Fibroblast of lung (primary cell): ENCODE measurements at regions not wholly inside any gene's neighbourhood (a gene's known extent, or its start where the extent isn't known, plus 50 kb on each side); places are given as distances from the start of the nearest gene placed in this dataset.
"Not testable (repeated sequence)": the region's sequence is repeated elsewhere in the genome, so short reads cannot be mapped to it uniquely, and the experiment has no call there.

Experiments used
- DNase-seq, 2 donors: peaks; one replicate each; pipeline versions ENCODE4 v3.0.0 to v3.0.0-alpha.2; 2010; ENCODE audit warnings: low read depth in 2 of 2
- H2AFZ ChIP-seq: 2 replicates; pipeline ENCODE4 v1.5.1; 2012; ENCODE audit warnings: low read length, control low read depth, inconsistent platforms
- H3K27ac ChIP-seq: 2 replicates; pipeline ENCODE4 v1.5.1; 2011; ENCODE audit warnings: low read length, control low read depth; ENCODE audit not compliant: insufficient read depth
- H3K27me3 ChIP-seq: 2 replicates; pipeline ENCODE4 v1.5.1; 2011; ENCODE audit warnings: mild to moderate bottlenecking, low read length; ENCODE audit not compliant: control insufficient read depth, insufficient read depth
- H3K36me3 ChIP-seq: 2 replicates; pipeline ENCODE4 v1.5.1; 2011; ENCODE audit warnings: low read length; ENCODE audit not compliant: control insufficient read depth, insufficient read depth
- H3K4me1 ChIP-seq: 2 replicates; pipeline ENCODE4 v1.5.1; 2011; ENCODE audit warnings: low read length; ENCODE audit not compliant: control insufficient read depth, insufficient read depth; ENCODE audit errors: extremely low read depth
- H3K4me2 ChIP-seq: 2 replicates; pipeline ENCODE4 v1.5.1; 2011; ENCODE audit warnings: low read length, control low read depth; ENCODE audit not compliant: insufficient read depth; ENCODE audit errors: extremely low read depth
- H3K4me3 ChIP-seq, 4 experiments: fragments of 200-600 bp in 1 of 4; sonication (generic) in 1 of 4; replicated peaks in 1 of 4; 2 replicates each; pipeline ENCODE4 v1.5.1; 2011 to 2016; ENCODE audit warnings: low read length in 4 of 4, low read depth in 3 of 4, mild to moderate bottlenecking in 3 of 4, control low read depth in 2 of 4, inconsistent platforms in 1 of 4, mixed read lengths in 1 of 4; ENCODE audit not compliant: insufficient read depth in 1 of 4; ENCODE audit errors: control extremely low read depth in 1 of 4
- H3K79me2 ChIP-seq: 2 replicates; pipeline ENCODE4 v1.5.1; 2012; ENCODE audit warnings: mild to moderate bottlenecking, low read length, inconsistent platforms; ENCODE audit not compliant: control insufficient read depth, insufficient read depth
- H3K9ac ChIP-seq: 2 replicates; pipeline ENCODE4 v1.5.1; 2011; ENCODE audit warnings: mild to moderate bottlenecking, low read length, control low read depth; ENCODE audit not compliant: insufficient read depth
- H3K9me3 ChIP-seq: 2 replicates; pipeline ENCODE4 v1.5.1; 2012; ENCODE audit warnings: low read depth, low read length; ENCODE audit not compliant: control insufficient read depth, insufficient read depth
- H4K20me1 ChIP-seq: 2 replicates; pipeline ENCODE4 v1.5.1; 2011; ENCODE audit warnings: low read length; ENCODE audit not compliant: control insufficient read depth, insufficient read depth; ENCODE audit errors: extremely low read depth
- EZH2 ChIP-seq: IDR thresholded peaks from 2 replicates; pipeline ENCODE4 v1.5.1; 2012; ENCODE audit warnings: low read length, control low read depth, mild to moderate bottlenecking; ENCODE audit errors: missing control alignments
- TF ChIP-seq, protein P1 (sequence below), 2 donors: IDR thresholded peaks in 1 of 2; conservative IDR thresholded peaks in 1 of 2; 1 replicate in 1 of 2; 2 replicates in 1 of 2; pipeline ENCODE4 v1.5.1; 2011 to 2012; ENCODE audit warnings: low read length in 2 of 2, control low read depth in 1 of 2, inconsistent platforms in 1 of 2, low read depth in 1 of 2, mild to moderate bottlenecking in 1 of 2

DNA sequence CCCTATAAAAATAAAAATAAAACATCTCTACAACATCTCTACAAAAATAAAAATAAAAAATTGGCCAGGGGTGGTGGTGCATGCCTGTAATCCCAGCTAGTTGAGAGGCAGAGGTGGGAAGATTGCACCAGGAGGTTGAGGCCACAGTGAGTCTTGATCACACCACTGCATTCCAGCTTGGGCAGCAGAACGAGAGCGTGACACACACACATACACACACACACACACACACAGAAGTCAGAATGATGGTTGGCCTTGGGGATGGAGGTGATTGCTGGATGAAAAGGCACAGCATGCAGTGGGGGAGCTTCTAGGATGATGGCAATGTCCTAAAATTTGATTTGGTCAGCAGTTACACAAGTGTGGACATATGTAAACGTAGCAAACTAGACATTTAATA, 69.7 kb upstream of the SOD1 start:
- Histone ChIP-seq H3K27me3 (no peaks in the 10 kb centered on the region), H3K36me3 (no peaks in the 10 kb centered on the region), H4K20me1 (no peaks in the 10 kb centered on the region), H3K4me1 (no peaks in the 10 kb centered on the region), H3K4me2 (no peak overlapping the region), H3K4me3 (no peak overlapping the region), H3K27ac (no peak overlapping the region), H3K9me3 (no peaks in the 10 kb centered on the region), H2AFZ (no peak overlapping the region), H3K79me2 (no peaks in the 10 kb centered on the region), H3K9ac (no peak overlapping the region)
- TF ChIP-seq, protein P1, sequence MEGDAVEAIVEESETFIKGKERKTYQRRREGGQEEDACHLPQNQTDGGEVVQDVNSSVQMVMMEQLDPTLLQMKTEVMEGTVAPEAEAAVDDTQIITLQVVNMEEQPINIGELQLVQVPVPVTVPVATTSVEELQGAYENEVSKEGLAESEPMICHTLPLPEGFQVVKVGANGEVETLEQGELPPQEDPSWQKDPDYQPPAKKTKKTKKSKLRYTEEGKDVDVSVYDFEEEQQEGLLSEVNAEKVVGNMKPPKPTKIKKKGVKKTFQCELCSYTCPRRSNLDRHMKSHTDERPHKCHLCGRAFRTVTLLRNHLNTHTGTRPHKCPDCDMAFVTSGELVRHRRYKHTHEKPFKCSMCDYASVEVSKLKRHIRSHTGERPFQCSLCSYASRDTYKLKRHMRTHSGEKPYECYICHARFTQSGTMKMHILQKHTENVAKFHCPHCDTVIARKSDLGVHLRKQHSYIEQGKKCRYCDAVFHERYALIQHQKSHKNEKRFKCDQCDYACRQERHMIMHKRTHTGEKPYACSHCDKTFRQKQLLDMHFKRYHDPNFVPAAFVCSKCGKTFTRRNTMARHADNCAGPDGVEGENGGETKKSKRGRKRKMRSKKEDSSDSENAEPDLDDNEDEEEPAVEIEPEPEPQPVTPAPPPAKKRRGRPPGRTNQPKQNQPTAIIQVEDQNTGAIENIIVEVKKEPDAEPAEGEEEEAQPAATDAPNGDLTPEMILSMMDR (conservative IDR thresholded peaks at IDR 0.05 in 1 of 2, IDR thresholded peaks at IDR 0.05 in 1 of 2; ENCODE audit: low read depth in 1 of 2, low read length in 2 of 2) = no peak
- no peak for TF ChIP-seq EZH2
- no peak for DNase-seq

DNA sequence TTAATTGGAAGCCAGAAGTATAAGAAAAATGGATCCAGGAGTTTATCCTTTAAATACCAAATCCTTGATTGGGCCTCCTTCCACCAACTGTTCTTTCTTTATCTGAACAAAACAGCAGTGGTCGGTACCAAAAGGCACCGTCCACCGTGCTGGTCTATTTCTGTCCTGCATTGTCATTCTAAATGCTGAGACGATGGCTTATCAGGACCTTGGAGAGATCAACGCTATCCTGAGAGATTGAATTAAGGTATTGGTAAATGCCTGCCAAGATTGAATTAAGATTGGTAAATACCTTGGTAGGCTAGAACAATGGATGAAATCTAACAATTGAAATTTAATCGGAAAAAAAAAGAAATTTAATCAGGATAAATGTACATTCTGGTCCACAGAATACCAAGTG, 73.4 kb upstream of the SOD1 start:
- H3K4me1 ChIP-seq = no peaks in the 10 kb centered on the region
- no peaks in the 10 kb centered on the region for H3K79me2 ChIP-seq
- DNase-seq = no peak
- no peaks in the 10 kb centered on the region for H3K36me3 ChIP-seq
- TF ChIP-seq, protein P1 (conservative IDR thresholded peaks at IDR 0.05 in 1 of 2, IDR thresholded peaks at IDR 0.05 in 1 of 2; ENCODE audit: low read depth in 1 of 2, low read length in 2 of 2) = no peak
- no peak for TF ChIP-seq EZH2
- no peak overlapping the region for H3K4me3 ChIP-seq
- H3K27me3 ChIP-seq = no peaks in the 10 kb centered on the region
- H3K4me2 ChIP-seq = no peak overlapping the region
- no peaks in the 10 kb centered on the region for H4K20me1 ChIP-seq
- no peak overlapping the region for H3K9ac ChIP-seq
- no peak overlapping the region for H2AFZ ChIP-seq
- H3K27ac ChIP-seq = no peak overlapping the region
- no peaks in the 10 kb centered on the region for H3K9me3 ChIP-seq

DNA sequence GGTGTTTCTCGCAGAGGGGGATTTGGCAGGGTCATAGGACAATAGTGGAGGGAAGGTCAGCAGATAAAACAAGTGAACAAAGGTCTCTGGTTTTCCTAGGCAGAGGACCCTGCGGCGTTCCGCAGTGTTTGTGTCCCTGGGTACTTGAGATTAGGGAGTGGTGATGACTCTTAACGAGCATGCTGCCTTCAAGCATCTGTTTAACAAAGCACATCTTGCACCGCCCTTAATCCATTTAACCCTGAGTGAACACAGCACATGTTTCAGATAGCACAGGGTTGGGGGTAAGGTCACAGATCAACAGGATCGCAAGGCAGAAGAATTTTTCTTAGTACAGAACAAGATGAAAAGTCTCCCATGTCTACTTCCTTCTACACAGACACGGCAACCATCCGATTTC, 75.6 kb upstream of the SOD1 start:
- not testable (repeated sequence) for H3K27me3 ChIP-seq, H2AFZ ChIP-seq, H3K9me3 ChIP-seq, H3K79me2 ChIP-seq, H4K20me1 ChIP-seq, H3K9ac ChIP-seq, DNase-seq, H3K36me3 ChIP-seq, H3K4me2 ChIP-seq, H3K4me1 ChIP-seq, H3K4me3 ChIP-seq, H3K27ac ChIP-seq

DNA sequence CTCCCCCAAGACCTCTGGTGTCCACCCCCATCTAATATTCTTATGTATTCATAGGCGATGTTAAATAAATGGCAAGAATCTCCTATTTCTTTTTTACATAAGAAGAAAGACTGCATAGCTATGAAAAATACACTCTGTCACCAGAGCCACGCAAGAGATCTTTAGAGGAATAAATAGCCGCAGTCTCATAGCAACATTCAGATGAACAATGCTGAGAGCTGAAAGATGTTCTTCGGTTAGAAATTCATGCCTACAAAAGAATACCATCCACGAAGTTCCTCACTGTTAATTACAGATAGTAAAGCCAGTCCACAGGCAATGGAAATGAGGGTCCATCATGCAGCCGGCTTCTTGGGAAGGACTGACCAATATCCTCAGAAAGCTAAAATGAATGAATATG, 76.0 kb upstream of the SOD1 start:
- no peak for DNase-seq
- Histone ChIP-seq H3K27ac (no peak overlapping the region), H3K9me3 (no peaks in the 10 kb centered on the region), H3K4me1 (no peaks in the 10 kb centered on the region), H3K79me2 (no peaks in the 10 kb centered on the region), H3K4me3 (no peak overlapping the region), H3K4me2 (no peak overlapping the region), H2AFZ (no peak overlapping the region), H3K36me3 (no peaks in the 10 kb centered on the region), H4K20me1 (no peaks in the 10 kb centered on the region), H3K27me3 (no peaks in the 10 kb centered on the region), H3K9ac (no peak overlapping the region)
- TF ChIP-seq, protein P1 (conservative IDR thresholded peaks at IDR 0.05 in 1 of 2, IDR thresholded peaks at IDR 0.05 in 1 of 2; ENCODE audit: low read depth in 1 of 2, low read length in 2 of 2) = no peak
- no peak for TF ChIP-seq EZH2
